HepG2 (cell line): ENCODE measurements at regions not wholly inside any gene's neighbourhood (a gene's known extent, or its start where the extent isn't known, plus 50 kb on each side); places are given as distances from the start of the nearest gene placed in this dataset.

Experiments used
- ATAC-seq: fragments of 200-7000 bp; cut with Tn5 transposase; 3 replicates; pipeline ENCODE4 v1.9.1; 2020; ENCODE audit warnings: mild to moderate bottlenecking, moderate library complexity
- BruUV-seq: library from RNA; stranded (reverse); fragments of 400-500 nt; replicated peaks from 2 replicates; lab custom pipeline; 2021; lab: Mats Ljungman, UMichigan
- CTCF ChIA-PET: fragments of 300-600 bp; formaldehyde crosslinking; extraction: SDS; loops from one replicate; lab custom pipeline; 2021; ENCODE audit warnings: low total read pairs, inconsistent platforms, low intra/inter-chr PET ratio; lab: Yijun Ruan, JAX
- POLR2A ChIA-PET: fragments of 350-600 bp; sonication (Branson Sonifier 250); formaldehyde crosslinking; loops from one replicate; lab custom pipeline; 2020; ENCODE audit warnings: antibody characterized with exemption, inconsistent platforms; lab: Yijun Ruan, JAX
- DNase-seq: peaks from one replicate; pipeline ENCODE4 v3.0.0-alpha.2; 2015; ENCODE audit warnings: low spot score
- FAIRE-seq: peaks from 3 replicates; lab custom pipeline; 2011; peaks lifted over from hg19 to GRCh38; lab: Jason Lieb, UNC
- H2AFZ ChIP-seq: one replicate; pipeline ENCODE4 v1.6.1; 2011; ENCODE audit warnings: low read length, inconsistent platforms
- H3K27ac ChIP-seq: fragments of 300-600 bp; 3 replicates; pipeline ENCODE4 v1.8.0; 2011; ENCODE audit warnings: mixed run types, mild to moderate bottlenecking, mixed read lengths, low read length, inconsistent platforms; ENCODE audit not compliant: insufficient read depth; ENCODE audit errors: extremely low read length
- H3K27me3 ChIP-seq, 2 experiments: fragments of 200-600 bp in 1 of 2; 2 replicates in 1 of 2; 3 replicates in 1 of 2; pipeline versions ENCODE4 v1.6.0 to v1.8.0; 2011; ENCODE audit warnings: low read length in 2 of 2, mild to moderate bottlenecking in 2 of 2, moderate library complexity in 2 of 2, inconsistent platforms in 1 of 2; ENCODE audit not compliant: insufficient read depth in 2 of 2, control insufficient read depth in 1 of 2
- H3K36me3 ChIP-seq, 2 experiments: fragments of 200-600 bp in 1 of 2; replicated peaks in 1 of 2; 2 replicates in 1 of 2; 3 replicates in 1 of 2; pipeline versions ENCODE4 v1.5.1 to v1.8.0; 2011; ENCODE audit warnings: low read length in 2 of 2, inconsistent platforms in 1 of 2; ENCODE audit not compliant: insufficient read depth in 2 of 2, control insufficient read depth in 1 of 2
- H3K4me1 ChIP-seq: 2 replicates; pipeline ENCODE4 v1.5.1; 2012; ENCODE audit warnings: low read length, inconsistent platforms; ENCODE audit not compliant: insufficient read depth
- H3K4me2 ChIP-seq: 2 replicates; pipeline ENCODE4 v1.6.0; 2011; ENCODE audit warnings: low read depth, low read length, inconsistent platforms
- H3K4me3 ChIP-seq, 3 experiments: fragments of 200-600 bp in 1 of 3; sonication (generic), shearing (Covaris generic) in 1 of 3; replicated peaks in 1 of 3; 2 replicates each; pipeline ENCODE4 v1.5.1; 2011 to 2016; ENCODE audit warnings: low read length in 3 of 3, inconsistent platforms in 2 of 3, low read depth in 2 of 3, mild to moderate bottlenecking in 2 of 3, control low read depth in 1 of 3, mixed read lengths in 1 of 3; ENCODE audit not compliant: insufficient read depth in 1 of 3
- H3K79me2 ChIP-seq: one replicate; pipeline ENCODE4 v1.6.1; 2011; ENCODE audit warnings: low read length, inconsistent platforms; ENCODE audit not compliant: insufficient read depth
- H3K9ac ChIP-seq: 2 replicates; pipeline ENCODE4 v1.6.0; 2011; ENCODE audit warnings: mild to moderate bottlenecking, low read depth, low read length, inconsistent platforms; ENCODE audit not compliant: insufficient read depth
- H3K9me3 ChIP-seq: 2 replicates; pipeline ENCODE4 v1.5.1; 2012; ENCODE audit warnings: mild to moderate bottlenecking, low read length
- H4K20me1 ChIP-seq: 2 replicates; pipeline ENCODE4 v1.6.0; 2011; ENCODE audit warnings: inconsistent platforms, mild to moderate bottlenecking, low read length, moderate library complexity; ENCODE audit not compliant: insufficient read depth
- ZBTB3 ChIP-seq: sonication (generic); formaldehyde crosslinking; IDR thresholded peaks from 2 replicates; pipeline ENCODE4 v1.4.0; 2020; ENCODE audit warnings: low read depth, mild to moderate bottlenecking, moderate library complexity, missing genetic modification reagents, borderline replicate concordance
- ZNF143 ChIP-seq: sonication (generic); formaldehyde crosslinking; IDR thresholded peaks from 2 replicates; pipeline ENCODE4 v1.4.0; 2020; ENCODE audit warnings: missing genetic modification reagents
- ZSCAN12 ChIP-seq: sonication (generic); formaldehyde crosslinking; IDR thresholded peaks from 2 replicates; pipeline ENCODE4 v1.9.0; 2021; ENCODE audit warnings: mild to moderate bottlenecking, missing genetic modification reagents
- WGBS: methylation state at CpG from one replicate; pipeline ENCODE4 v1.1.6; 2017; ENCODE audit warnings: low lambda C conversion rate; 5-methylcytosine and 5-hydroxymethylcytosine counted together
- in situ Hi-C: cut with HindIII; loops from 2 replicates; pipeline ENCODE4 v1.10.0; 2017; ENCODE audit warnings: low pct_unique_long_range_greater_than_20kb; ENCODE audit not compliant: extremely low pct_ligation_motif_present
- intact Hi-C: fragments of 100-400 bp; cut with micrococcal nuclease; formaldehyde crosslinking; loops from one replicate; pipeline ENCODE4 v1.10.0; 2022; ENCODE audit not compliant: unreplicated experiment
- TF ChIP-seq, protein P1 (sequence below), 2 experiments: fragments of 450-650 bp in 1 of 2; sonication (generic) in 1 of 2; formaldehyde crosslinking in 1 of 2; IDR thresholded peaks; 2 replicates each; pipeline versions ENCODE4 v1.6.1 to v1.8.0; 2016 to 2022; ENCODE audit warnings: antibody characterized with exemption in 1 of 2, mild to moderate bottlenecking in 1 of 2, missing genetic modification reagents in 1 of 2
- TF ChIP-seq, protein P2 (sequence below): sonication (generic); formaldehyde crosslinking; IDR thresholded peaks from 2 replicates; pipeline ENCODE4 v1.4.0; 2020; ENCODE audit warnings: mild to moderate bottlenecking, missing genetic modification reagents

DNA sequence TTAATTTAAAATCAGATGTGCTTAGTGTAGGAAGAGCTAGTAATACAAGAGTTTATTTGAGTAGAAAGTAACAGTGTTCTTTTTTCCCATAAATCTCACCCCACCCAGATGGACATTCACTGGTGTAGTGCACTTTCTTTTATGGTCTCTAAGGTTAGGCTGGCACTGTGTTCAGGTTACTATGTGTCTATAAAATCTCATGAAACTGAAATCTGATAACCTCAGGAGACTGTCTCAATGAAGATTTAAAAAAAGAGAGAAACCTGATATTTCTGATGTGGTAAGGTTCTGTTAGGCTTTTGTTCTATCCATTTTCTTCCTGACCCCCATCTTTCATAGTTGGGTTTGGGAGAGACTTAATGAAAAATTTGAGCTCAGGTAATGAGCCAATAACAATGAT lies 101.2 kb upstream of the CLVS2 start (continued):
- TF ChIP-seq, protein P1, sequence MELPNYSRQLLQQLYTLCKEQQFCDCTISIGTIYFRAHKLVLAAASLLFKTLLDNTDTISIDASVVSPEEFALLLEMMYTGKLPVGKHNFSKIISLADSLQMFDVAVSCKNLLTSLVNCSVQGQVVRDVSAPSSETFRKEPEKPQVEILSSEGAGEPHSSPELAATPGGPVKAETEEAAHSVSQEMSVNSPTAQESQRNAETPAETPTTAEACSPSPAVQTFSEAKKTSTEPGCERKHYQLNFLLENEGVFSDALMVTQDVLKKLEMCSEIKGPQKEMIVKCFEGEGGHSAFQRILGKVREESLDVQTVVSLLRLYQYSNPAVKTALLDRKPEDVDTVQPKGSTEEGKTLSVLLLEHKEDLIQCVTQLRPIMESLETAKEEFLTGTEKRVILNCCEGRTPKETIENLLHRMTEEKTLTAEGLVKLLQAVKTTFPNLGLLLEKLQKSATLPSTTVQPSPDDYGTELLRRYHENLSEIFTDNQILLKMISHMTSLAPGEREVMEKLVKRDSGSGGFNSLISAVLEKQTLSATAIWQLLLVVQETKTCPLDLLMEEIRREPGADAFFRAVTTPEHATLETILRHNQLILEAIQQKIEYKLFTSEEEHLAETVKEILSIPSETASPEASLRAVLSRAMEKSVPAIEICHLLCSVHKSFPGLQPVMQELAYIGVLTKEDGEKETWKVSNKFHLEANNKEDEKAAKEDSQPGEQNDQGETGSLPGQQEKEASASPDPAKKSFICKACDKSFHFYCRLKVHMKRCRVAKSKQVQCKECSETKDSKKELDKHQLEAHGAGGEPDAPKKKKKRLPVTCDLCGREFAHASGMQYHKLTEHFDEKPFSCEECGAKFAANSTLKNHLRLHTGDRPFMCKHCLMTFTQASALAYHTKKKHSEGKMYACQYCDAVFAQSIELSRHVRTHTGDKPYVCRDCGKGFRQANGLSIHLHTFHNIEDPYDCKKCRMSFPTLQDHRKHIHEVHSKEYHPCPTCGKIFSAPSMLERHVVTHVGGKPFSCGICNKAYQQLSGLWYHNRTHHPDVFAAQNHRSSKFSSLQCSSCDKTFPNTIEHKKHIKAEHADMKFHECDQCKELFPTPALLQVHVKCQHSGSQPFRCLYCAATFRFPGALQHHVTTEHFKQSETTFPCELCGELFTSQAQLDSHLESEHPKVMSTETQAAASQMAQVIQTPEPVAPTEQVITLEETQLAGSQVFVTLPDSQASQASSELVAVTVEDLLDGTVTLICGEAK (IDR thresholded peaks at IDR 0.05) = no peak
- TF ChIP-seq, protein P1 (CRISPR knock-in tag; IDR thresholded peaks at IDR 0.05) = no peak

DNA sequence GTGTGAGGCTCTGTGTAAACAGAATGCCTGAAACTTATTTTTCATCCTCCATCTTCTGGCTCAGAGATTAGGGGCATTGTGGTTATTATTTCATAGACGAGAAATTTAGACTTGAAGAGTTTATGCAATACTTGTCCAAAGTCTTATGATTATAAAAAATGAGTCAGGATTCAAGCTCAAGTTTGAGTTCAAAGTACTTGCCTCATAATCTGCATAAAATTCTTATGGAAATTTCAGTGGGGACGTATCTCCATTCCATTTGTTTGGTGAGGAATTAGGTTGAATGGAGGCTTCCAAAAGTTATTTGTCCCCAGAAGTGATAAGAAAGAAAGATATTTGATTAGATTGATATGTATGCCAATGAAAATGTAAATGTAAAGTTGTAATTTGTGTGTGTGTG lies 93.7 kb upstream of the CLVS2 start:
- Histone ChIP-seq H3K27me3 (no peaks in the 10 kb centered on the region), H3K9me3 (0 out of 2 replicates have a peak, but pooled peaks cover 3% of the 10 kb centered on the region), H3K9ac (no peak overlapping the region), H2AFZ (no peak overlapping the region), H4K20me1 (no peaks in the 10 kb centered on the region), H3K27ac (no peak overlapping the region), H3K36me3 (no peaks in the 10 kb centered on the region), H3K79me2 (no peaks in the 10 kb centered on the region), H3K4me3 (no peak overlapping the region), H3K4me1 (no peaks in the 10 kb centered on the region), H3K4me2 (no peak overlapping the region)
- no peak for TF ChIP-seq ZNF143 (CRISPR knock-in tag)
- TF ChIP-seq ZSCAN12 = no peak
- TF ChIP-seq, protein P2, sequence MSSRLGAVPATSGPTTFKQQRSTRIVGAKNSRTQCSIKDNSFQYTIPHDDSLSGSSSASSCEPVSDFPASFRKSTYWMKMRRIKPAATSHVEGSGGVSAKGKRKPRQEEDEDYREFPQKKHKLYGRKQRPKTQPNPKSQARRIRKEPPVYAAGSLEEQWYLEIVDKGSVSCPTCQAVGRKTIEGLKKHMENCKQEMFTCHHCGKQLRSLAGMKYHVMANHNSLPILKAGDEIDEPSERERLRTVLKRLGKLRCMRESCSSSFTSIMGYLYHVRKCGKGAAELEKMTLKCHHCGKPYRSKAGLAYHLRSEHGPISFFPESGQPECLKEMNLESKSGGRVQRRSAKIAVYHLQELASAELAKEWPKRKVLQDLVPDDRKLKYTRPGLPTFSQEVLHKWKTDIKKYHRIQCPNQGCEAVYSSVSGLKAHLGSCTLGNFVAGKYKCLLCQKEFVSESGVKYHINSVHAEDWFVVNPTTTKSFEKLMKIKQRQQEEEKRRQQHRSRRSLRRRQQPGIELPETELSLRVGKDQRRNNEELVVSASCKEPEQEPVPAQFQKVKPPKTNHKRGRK (CRISPR knock-in tag) = no peak
- TF ChIP-seq ZBTB3 (CRISPR knock-in tag) = no peak
- no peak for FAIRE-seq
- ChIA-PET POLR2A (no interaction called here), CTCF (no interaction called here)
- DNase-seq = no peak
- BruUV-seq = no TSS peak
- in situ Hi-C loops (no loop called here), intact Hi-C loops (no loop called here)
- WGBS = under 1% methylated on average over 2 of the region's 2 CpGs
- no peak for ATAC-seq
